GM19099 (cell line): ENCODE measurements at regions not wholly inside any gene's neighbourhood (a gene's known extent, or its start where the extent isn't known, plus 50 kb on each side); places are given as distances from the start of the nearest gene placed in this dataset.

ENCODE experiments used
- POLR2A ChIP-seq: IDR thresholded peaks from 3 replicates; pipeline ENCODE4 v1.6.1; 2011; ENCODE audit warnings: low read depth; ENCODE audit not compliant: insufficient read length; ENCODE audit errors: extremely low read depth

DNA sequence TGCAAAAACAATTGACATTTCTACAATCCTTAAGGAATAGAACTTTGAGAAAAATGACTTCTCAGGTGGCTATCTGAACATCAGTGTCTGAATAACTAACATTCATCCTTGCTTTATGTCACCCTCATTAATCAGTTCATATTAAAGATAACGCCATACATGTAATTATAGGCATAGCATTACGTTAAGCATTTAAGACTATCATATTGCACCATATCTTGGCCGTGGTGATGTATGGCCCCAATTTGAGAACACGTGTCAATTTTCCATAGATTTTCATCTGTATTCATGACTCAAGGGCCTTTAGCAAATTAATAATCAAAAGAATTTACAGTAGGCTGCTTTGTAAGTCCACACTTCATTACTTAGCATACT lies 81.6 kb downstream of the SPTSSA start:
- TF ChIP-seq POLR2A, result no peak

DNA sequence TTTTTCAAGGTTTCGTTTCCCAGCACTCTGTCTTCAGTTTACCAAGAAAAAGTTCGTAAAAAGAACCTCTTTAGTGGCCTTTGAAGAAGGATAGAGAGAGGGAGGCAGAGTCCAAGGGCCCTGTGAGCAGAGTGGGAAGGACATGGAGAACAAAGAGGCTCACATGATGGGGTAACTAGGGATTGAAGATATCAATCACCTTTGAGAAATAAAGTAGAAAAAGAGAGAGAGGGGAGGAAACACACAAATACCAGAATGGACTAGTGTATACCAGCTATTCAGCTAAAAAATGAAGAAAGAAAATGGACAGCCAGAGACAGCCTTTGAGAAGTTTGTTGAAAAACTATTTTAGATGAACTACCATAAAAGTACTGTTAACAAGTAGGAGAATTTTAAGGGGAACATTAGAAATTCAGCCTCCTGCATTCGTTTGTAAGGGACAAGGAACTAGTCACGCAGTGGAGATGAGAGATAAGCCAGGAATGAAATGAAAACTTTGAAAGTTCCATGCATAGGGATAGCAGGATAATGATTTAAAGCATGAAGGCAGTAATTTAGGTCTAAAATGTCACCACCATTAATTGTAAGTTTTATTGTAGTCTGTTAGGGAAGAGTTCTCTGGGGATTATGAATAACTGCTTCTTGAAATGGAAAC lies 82.1 kb downstream of the SPTSSA start:
- no peak for TF ChIP-seq POLR2A

DNA sequence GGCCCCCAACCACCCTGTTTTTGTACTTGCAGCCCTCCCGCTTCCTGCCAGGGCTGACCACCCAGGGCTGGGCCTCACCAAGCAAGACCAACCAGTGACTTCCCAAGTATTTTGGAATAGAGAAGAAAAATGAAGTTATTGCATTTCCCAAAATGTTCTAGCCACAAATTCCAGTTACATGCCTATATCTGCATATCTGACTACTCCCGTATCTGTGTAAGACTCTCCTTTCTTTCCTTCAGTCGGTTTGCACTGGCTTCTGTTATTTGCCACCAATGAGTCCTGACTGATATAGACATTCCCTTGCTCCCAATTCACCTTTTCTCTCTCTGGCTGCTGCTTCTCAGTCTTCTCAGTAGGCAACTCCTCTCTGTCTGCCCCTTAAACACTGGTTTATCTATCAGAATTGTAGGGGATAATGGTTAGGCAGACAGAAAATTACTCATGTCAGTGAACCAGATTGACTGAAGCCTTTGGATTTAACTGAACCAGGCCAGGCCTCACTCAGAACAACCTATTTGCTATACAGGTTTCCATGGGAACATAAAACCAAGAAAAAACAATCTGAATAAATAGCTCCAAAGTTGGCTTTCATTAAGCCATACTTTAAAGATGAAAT lies 85.3 kb downstream of the SPTSSA start:
- TF ChIP-seq POLR2A, result no peak

DNA sequence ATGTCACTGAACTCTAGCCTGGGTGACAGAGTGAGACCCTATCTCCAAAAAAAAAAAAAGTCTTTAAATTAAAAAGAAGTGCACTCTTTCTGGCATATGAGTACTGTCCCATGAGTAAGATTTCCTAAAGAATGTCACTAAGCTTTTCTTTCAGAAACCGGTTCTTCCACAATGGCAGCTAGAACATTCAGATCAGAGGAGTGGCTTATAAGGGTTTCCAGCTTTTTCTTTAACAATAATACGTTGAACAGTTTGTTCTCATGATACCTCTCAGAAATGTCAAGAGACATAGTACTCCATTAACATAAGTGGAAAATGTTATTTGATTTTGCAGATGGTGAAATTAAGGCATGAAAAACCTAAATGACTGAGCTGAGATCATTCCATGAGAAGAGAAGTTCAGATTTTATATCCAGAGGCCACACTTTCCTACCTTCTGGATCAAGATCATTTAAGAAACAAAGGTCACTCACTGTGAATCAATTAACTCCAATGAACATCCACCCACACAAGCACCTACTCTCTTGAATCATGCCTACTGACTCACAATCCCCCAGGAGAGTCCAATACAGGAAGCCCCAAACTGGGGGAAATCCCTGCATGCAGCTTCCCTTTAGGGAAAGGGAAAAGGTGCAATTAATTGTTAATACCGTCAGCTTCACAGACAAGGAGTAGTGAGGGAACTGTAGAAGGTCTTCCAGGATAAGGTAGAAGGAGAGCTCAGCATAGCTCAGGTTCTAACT lies 86.9 kb downstream of the SPTSSA start:
- no peak for TF ChIP-seq POLR2A

DNA sequence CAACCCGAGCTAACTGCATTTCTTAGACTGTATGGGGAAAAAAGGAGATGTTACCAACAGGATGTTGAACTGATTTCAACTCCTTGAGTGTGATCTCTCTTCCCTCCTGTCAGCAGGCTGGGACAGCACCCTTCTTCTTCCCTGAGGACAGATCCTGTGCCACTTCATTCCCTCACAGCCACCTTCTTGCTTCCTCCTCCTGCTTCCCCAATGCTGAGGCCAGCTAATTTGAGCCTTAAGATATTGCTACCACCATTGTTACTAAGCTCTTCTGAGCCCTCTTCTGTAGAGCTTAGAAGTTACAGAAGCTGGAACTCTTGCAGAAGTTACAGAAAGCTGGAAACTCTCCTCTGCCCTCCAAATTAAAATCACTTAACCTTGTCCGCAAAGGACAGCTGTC lies 88.8 kb downstream of the SPTSSA start:
- no peak for TF ChIP-seq POLR2A

DNA sequence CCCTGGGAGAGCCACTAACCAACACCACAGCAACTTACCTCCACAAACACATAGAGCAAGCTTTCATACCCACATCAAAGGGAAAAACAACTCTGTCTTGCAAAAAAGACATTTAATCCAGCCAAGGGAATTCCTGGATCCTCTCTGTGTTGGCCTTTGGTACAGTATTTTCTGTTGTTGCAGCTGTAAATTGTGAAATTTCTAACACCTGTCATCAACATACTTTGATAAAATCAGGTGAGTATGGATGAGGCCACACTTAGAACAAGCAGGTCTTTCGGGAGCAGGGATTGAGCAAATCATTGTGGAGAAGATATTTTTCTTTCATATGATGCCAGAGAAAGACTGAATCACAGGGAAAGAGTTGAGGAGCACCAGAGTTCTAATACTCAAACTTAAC lies 89.3 kb downstream of the SPTSSA start:
- TF ChIP-seq POLR2A, result no peak

DNA sequence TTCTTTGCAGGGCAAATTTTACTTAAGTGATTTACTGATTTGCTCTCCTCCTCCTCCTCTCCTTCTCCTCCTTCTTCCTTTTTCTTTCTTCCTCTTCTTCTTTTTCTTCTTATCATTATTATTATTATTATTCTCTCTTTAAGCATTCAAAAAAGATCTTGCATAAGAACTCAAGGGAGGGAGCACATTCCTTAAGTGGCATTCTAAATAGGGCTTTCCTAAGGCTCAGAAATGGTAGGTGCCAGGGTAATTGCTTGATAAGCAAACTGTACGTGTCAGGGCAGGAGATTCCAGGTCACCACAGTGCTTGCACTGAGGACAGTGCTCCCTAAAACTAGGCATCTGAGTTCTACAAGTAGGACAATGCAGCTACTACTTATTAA lies 92.4 kb downstream of the SPTSSA start:
- TF ChIP-seq POLR2A, result no peak

DNA sequence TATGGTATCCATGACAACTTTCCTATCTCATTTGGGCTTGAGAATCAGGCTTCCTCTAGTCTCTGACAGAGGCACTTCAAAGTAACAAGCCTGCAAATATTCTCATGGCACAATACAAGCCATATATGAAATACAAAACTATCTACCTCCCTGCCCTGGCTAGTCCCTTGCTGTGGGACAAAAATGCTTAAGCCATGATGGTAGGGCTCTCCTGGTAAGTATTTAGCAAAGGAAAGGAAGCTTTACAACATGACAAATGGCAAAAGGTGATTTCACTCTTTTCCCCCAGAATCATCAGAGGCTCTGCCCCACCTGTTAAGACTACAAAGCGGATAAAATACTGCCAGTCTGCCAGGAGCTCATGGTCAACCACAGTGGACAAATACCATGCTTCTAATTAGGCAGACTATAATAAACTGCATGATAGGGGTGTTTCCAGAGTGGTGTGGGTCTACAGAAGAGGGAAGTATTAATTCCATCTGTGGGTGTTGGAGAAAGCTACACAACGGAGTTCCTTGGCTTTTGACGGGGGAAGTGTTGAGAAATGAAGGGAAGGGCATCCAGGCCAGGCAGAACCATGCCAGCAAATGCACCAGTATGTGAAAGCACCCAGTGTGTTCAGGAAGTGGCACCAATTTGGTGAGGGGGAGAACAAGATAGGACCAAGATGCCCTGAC lies 92.9 kb downstream of the SPTSSA start:
- no peak for TF ChIP-seq POLR2A

DNA sequence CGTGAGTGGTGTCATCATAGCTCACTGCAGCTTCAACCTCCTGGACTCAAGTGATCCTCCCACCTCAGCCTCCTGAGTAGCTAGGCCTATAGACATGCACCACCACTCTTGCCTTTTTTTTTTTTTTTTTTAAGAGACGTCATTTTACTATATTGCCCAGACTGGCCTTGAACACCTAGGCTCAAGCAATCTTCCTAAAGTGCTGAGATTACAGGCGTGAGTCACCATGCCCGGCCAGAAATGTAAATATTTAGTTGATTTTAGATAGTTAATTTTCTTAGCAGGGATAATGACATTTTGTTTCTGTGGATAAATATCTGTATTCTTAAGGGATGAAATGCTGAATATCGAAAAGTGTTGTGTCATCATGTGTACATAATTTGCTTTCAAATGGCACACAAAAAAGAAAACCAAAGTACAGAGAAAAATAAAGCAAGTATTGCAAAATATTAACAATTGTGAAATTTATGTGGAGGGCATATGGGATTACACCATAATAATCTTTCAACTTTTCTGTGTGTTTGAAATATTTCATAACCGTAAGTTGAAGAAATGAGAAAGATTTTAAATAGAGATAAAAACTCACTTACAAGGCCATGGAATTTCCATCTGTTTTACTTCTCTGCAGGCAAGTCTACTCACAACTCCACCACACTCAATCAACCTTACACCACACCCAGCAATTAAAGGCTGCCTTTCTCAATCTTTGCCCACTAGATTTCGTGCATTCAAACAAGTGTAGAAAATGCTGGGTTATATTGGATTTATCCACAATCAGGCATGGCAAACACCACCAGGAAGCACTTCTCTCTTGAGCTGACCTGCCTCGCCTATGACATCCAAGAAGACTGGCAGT lies 93.7 kb downstream of the SPTSSA start:
- TF ChIP-seq POLR2A, result no peak

DNA sequence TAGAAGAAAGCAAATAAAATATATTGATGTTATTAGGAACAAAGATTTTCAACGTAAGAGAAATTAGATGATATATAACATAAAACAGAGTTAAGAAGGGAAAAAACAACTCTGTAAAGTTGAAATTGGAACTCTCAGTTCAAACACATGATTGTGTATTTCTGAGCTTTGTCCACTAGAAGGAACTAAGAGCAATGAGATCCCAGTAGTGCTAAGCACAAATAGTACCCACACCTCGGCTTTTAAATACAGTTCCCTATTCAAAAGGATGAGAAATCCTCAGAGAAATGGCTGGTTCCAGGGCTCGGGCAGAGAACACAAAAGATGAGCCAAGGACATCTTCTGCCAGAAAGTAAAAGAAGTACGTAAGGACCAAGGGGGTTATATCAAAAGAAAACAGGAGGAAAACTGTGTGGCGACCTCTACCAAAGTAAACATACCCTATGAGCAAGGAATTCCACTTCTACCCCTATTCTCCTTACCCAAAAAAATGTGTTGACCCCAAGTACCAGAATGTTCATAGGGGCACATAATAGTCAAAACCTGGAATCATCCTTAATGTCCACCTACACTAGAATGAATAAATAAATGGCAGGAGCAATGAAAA lies 96.6 kb downstream of the SPTSSA start:
- TF ChIP-seq POLR2A, result no peak

DNA sequence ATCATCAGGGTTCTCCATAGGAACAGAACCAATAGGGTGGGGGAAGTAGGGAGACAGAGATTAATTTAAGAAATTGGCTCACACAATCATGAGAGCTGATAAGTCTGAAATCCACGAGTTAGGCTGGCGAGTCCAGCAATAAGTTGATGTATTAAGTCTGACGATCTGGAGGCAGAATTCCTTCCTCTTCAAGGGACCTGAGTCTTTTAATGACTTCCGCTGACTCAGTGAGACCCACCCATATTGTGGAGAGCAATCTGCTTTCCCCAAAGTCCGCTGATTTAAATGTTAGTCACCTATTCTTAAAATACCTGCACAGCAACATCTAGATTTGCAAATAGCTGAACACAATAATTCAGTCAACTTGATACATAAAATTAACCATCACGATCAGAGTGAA lies 97.8 kb downstream of the SPTSSA start:
- TF ChIP-seq POLR2A, result no peak

DNA sequence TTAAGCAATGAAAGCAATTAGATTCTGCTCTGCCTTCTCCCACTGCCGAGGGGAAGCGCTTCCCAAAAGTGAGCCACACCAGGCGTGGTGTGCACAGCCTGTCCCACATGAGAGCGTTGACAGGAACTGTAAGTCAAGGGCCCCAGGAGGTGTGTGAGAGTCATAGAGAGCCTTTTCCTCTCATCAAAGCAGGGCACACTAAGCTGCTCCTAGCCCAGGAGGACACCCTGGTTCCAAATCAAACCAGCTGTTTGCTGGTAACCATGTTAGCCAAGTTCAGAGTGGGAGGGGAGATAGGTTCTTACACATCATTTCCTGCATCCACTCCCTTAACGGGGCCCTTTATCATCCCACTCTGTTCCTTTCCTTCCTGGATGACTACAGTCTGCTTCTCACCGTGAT lies 98.3 kb downstream of the SPTSSA start:
- no peak for TF ChIP-seq POLR2A

DNA sequence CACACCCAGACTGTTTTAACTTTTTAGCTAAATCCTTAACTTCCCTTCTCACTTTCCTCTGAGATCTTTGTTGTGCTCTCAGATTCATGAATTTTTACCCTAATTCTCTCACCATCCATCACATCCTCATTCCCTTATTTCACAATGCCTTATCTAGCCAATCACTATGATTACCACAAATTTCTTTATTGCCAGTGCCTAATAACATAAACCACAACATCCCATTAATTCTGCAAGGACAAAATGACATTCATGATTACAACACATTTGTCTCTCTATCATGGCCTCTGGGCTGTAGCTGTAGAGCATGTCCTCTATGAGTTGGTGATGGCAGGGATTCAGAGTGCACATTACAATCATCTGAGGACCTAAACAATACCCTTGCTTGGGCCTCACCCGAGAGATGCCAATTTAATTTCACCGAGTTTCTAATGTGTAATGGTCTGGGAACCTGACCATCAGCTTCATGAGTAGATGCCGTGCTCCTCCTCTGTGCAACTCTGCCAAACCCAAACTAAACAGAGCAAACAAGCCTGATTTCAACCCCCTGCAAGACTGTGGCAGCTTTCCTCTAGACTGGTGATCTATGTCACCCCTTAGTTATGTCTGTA lies 99.3 kb downstream of the SPTSSA start:
- TF ChIP-seq POLR2A, result no peak

DNA sequence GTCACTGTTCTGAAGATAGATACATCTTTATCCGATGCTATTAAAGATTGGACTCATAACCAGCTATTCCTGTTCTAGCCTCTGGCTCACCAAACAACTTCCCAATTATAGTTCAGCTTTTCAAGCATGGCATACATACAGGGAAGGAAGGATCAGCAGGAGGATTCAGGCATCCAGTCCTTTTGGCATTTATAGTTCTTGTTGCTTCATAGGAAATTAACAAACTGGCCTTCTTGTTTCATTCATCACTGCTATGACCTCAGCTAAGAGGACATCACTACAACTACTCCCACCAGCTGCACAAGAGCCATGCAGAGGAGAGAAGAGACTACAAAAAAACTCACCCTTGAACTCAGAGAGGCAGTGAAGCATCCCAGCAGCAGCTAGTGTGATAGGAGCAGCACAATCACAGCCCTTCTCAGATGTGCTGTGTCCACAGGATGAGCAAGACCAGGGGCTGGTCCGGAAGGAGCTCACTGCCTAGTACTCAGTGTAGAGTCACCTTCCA lies 100.5 kb downstream of the SPTSSA start:
- TF ChIP-seq POLR2A, result no peak
